T-helper 1 cell treated with Interleukin-12 subunit alpha and Interleukin-12 subunit beta and Interleukin-4 antibody, amounts not matched to agents 30 μg/mL and 1 μg/mL, for 36 hours (primary cell): ENCODE measurements at regions not wholly inside any gene's neighbourhood (a gene's known extent, or its start where the extent isn't known, plus 50 kb on each side); places are given as distances from the start of the nearest gene placed in this dataset.
"Not testable (repeated sequence)": the region's sequence is repeated elsewhere in the genome, so short reads cannot be mapped to it uniquely, and the experiment has no call there.

Experiments
- H3K27ac Mint-ChIP-seq: one replicate; pipeline ENCODE4 v1.8.0; 2021; ENCODE audit warnings: mild to moderate bottlenecking, mixed read lengths
- H3K27me3 Mint-ChIP-seq: one replicate; pipeline ENCODE4 v1.8.0; 2021; ENCODE audit warnings: low read depth, mixed read lengths
- H3K36me3 Mint-ChIP-seq: one replicate; pipeline ENCODE4 v1.8.0; 2021; ENCODE audit warnings: low read depth, mixed read lengths
- H3K4me1 Mint-ChIP-seq: one replicate; pipeline ENCODE4 v1.8.0; 2021; ENCODE audit warnings: low read depth, mixed read lengths
- H3K4me3 Mint-ChIP-seq: one replicate; pipeline ENCODE4 v1.8.0; 2021; ENCODE audit warnings: mild to moderate bottlenecking, moderate library complexity, mixed read lengths
- H3K9me3 Mint-ChIP-seq: one replicate; pipeline ENCODE4 v1.8.0; 2021; ENCODE audit warnings: mixed read lengths

GRCh38 chr1:232334811-232335210 is 295.1 kb downstream of the SIPA1L2 start:
- H3K36me3 Mint-ChIP-seq = no peaks in the 10 kb centered on the region
- peaks cover 10% of the 10 kb centered on the region for H3K4me1 Mint-ChIP-seq
- peaks cover 10% of the 10 kb centered on the region for H3K27me3 Mint-ChIP-seq
- H3K27ac Mint-ChIP-seq = no peak overlapping the region
- H3K9me3 Mint-ChIP-seq = peaks cover 6% of the 10 kb centered on the region
- H3K4me3 Mint-ChIP-seq = no peak overlapping the region

GRCh38 chr1:232334246-232334645 is 295.7 kb downstream of the SIPA1L2 start:
- Mint-ChIP-seq H3K27me3 (peaks cover 10% of the 10 kb centered on the region), H3K36me3 (no peaks in the 10 kb centered on the region), H3K4me3 (no peak overlapping the region), H3K4me1 (peaks cover 10% of the 10 kb centered on the region), H3K9me3 (peaks cover 6% of the 10 kb centered on the region), H3K27ac (no peak overlapping the region)

- Mint-ChIP-seq H3K27ac (no peak overlapping the region), H3K36me3 (no peaks in the 10 kb centered on the region), H3K27me3 (peaks cover 10% of the 10 kb centered on the region), H3K4me1 (peaks cover 10% of the 10 kb centered on the region), H3K9me3 (peaks cover 6% of the 10 kb centered on the region), H3K4me3 (no peak overlapping the region)
Observed at GRCh38 chr1:232333419-232333767, 296.5 kb downstream of the SIPA1L2 start.

DNA sequence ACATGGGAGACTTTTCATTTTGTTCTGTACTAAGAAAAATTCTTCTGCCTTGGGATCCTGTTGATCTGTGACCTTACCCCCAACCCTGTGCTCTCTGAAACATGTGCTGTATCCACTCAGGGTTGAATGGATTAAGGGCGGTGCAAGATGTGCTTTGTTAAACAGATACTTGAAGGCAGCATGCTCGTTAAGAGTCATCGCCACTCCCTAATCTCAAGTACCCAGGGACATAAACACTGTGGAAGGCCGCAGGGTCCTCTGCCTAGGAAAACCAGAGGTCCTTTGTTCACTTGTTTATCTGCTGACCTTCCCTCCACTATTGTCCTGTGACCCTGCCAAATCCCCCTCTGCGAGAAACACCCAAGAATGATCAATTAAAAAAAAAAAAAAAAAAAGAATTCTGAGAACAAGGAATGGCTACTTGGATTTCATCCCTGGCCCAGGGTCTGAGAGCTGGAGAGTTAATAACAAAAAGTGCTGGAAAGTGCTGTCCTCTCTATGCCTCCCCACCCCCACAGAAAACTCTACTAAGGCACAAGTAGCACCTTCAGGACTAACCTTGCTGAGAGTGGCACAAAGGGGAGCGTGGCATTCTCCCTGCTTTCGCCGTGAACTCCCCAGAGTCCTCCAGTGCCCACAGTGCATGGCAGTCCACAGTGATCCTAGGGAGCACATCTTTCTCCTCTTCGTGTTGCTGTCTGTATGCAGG is 297.1 kb downstream of the SIPA1L2 start:
- H3K9me3 Mint-ChIP-seq, H3K27ac Mint-ChIP-seq, H3K4me3 Mint-ChIP-seq, H3K36me3 Mint-ChIP-seq: not testable (repeated sequence)
- H3K27me3 Mint-ChIP-seq = peaks cover 10% of the 10 kb centered on the region
- H3K4me1 Mint-ChIP-seq = peaks cover 10% of the 10 kb centered on the region

- Mint-ChIP-seq H3K4me1 (no peaks in the 10 kb centered on the region), H3K9me3 (peaks cover 3% of the 10 kb centered on the region), H3K27me3 (no peaks in the 10 kb centered on the region), H3K4me3 (no peak overlapping the region), H3K36me3 (no peaks in the 10 kb centered on the region), H3K27ac (no peak overlapping the region)
Observed at GRCh38 chr1:232329103-232329813, 300.7 kb downstream of the SIPA1L2 start.

DNA sequence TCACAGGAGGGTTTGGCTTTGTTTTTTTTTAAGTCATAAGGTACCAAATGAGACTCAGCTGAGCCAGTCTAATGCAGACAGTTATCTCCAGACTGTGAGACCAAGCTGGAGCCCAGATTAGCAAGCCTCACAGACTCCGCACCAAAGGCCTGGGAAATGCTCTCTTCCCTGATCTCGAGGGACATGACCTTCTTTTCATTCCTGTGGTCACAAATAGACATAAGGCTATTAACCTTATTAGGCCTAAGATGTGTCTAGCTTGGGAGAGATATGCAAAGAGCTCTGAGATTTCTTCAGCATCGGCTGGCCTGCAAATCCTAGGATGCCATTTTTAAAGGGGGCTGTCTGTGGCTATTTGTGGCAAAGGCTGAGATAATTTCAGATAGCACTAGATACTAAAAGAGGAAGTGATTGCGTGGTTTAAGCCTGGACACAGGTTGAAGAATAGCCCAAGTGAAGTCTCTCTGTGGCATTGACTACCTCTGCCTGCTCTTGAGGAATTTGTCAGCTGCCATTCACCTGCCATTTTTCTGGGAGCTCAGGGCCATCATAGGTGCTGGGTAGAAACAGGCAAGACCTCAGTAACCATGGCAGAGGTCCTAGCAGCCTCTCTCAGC is 301.3 kb downstream of the SIPA1L2 start:
- Mint-ChIP-seq H3K27me3 (no peaks in the 10 kb centered on the region), H3K4me1 (no peaks in the 10 kb centered on the region), H3K36me3 (no peaks in the 10 kb centered on the region), H3K9me3 (peaks cover 3% of the 10 kb centered on the region), H3K27ac (no peak overlapping the region), H3K4me3 (no peak overlapping the region)

- peaks cover 3% of the 10 kb centered on the region for H3K9me3 Mint-ChIP-seq
- H3K27ac Mint-ChIP-seq = no peak overlapping the region
- no peaks in the 10 kb centered on the region for H3K4me1 Mint-ChIP-seq
- no peaks in the 10 kb centered on the region for H3K36me3 Mint-ChIP-seq
- H3K27me3 Mint-ChIP-seq = no peaks in the 10 kb centered on the region
- H3K4me3 Mint-ChIP-seq = no peak overlapping the region
Observed at GRCh38 chr1:232327899-232328298, 302.0 kb downstream of the SIPA1L2 start.

GRCh38 chr1:232327269-232327668 is 302.7 kb downstream of the SIPA1L2 start:
- Mint-ChIP-seq H3K27ac (no peak overlapping the region), H3K4me1 (no peaks in the 10 kb centered on the region), H3K36me3 (no peaks in the 10 kb centered on the region), H3K27me3 (no peaks in the 10 kb centered on the region), H3K4me3 (no peak overlapping the region), H3K9me3 (peaks cover 3% of the 10 kb centered on the region)

- Mint-ChIP-seq H3K4me3 (no peak overlapping the region), H3K27me3 (peaks cover 3% of the 10 kb centered on the region), H3K36me3 (no peaks in the 10 kb centered on the region), H3K4me1 (no peaks in the 10 kb centered on the region), H3K9me3 (no peaks in the 10 kb centered on the region), H3K27ac (no peak overlapping the region)
Observed at GRCh38 chr1:232322162-232322734, 307.7 kb downstream of the SIPA1L2 start.

DNA sequence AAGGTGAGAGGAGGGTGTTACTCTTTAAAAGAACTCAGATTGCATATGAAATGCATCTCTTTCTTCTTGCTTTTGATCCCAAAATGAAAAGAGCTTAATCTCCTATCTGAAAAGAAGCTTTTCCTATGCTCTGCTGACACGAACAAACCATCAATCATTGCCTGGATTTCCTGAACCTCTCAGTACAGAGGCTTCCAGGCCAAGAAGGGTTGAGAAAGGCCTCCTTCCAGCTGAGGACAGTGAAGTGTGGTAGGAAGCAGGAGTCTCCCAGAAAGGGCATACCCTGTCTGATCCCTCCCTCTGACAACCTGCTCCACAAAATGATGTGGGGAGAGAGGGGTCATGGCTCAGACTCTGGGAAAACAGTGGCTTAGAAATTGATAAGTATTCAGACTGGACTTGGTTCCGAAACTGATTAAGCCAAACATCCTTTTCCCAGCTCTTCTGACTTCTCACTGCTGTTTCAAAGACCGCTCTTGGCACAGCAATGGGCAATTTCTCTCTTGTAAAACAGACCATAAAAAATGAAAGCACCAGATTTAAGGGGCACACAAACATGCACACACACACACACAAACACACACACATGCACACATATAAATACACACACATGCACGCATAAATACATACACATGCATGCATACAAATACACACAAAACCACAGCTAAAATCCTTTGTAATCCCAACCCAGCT is 310.3 kb downstream of the SIPA1L2 start:
- Mint-ChIP-seq H3K27me3 (peaks cover 3% of the 10 kb centered on the region), H3K36me3 (no peaks in the 10 kb centered on the region), H3K9me3 (no peaks in the 10 kb centered on the region), H3K4me1 (no peaks in the 10 kb centered on the region), H3K4me3 (no peak overlapping the region), H3K27ac (no peak overlapping the region)

DNA sequence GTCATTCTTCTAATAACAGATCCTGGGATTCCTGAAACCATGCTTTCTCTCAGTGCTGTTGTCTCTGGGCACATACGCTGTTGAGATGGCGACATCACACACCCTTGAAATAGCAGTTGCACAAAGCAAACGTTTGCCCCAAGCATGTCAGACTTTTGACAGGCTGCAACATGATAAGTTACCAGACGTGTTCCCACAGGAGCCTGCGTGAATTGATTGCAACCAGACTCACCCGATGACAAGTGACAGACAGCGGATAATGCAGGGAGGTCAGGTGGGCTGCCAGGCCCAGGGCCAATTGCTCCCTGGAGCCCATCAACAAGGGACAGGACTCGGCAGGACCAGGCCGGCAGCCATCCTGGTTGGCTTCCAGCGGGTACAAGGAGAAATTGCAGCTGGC is 310.9 kb downstream of the SIPA1L2 start:
- Mint-ChIP-seq H3K36me3 (no peaks in the 10 kb centered on the region), H3K27ac (no peak overlapping the region), H3K4me1 (no peaks in the 10 kb centered on the region), H3K9me3 (no peaks in the 10 kb centered on the region), H3K4me3 (no peak overlapping the region), H3K27me3 (peaks cover 3% of the 10 kb centered on the region)

DNA sequence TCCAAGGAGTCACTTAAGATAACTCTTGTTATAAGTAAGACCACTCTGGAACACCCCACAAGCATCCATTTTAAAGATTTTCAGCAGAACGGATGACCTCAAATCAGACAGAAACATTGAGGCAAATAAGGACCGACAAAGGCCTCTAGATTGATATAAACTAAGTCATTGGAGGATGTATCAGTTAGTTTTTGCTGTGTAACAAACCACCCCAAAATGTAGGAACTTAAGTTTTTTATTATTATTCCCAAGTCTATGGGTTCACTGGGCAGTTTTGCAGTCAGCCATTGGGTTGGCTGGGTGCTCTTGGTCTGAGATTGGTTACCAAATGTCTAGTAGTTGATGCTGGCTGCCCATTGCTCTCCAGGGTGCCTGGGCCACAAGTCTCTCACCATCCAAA is 311.8 kb downstream of the SIPA1L2 start:
- H3K27me3 Mint-ChIP-seq = peaks cover 3% of the 10 kb centered on the region
- H3K36me3 Mint-ChIP-seq = no peaks in the 10 kb centered on the region
- no peak overlapping the region for H3K27ac Mint-ChIP-seq
- H3K4me1 Mint-ChIP-seq = no peaks in the 10 kb centered on the region
- H3K9me3 Mint-ChIP-seq = peaks cover 3% of the 10 kb centered on the region
- H3K4me3 Mint-ChIP-seq = no peak overlapping the region

- Mint-ChIP-seq H3K27me3 (peaks cover 5% of the 10 kb centered on the region), H3K27ac (no peak overlapping the region), H3K4me1 (no peaks in the 10 kb centered on the region), H3K4me3 (no peak overlapping the region), H3K9me3 (peaks cover 11% of the 10 kb centered on the region), H3K36me3 (no peaks in the 10 kb centered on the region)
Observed at GRCh38 chr1:232317350-232317749, 312.6 kb downstream of the SIPA1L2 start.

DNA sequence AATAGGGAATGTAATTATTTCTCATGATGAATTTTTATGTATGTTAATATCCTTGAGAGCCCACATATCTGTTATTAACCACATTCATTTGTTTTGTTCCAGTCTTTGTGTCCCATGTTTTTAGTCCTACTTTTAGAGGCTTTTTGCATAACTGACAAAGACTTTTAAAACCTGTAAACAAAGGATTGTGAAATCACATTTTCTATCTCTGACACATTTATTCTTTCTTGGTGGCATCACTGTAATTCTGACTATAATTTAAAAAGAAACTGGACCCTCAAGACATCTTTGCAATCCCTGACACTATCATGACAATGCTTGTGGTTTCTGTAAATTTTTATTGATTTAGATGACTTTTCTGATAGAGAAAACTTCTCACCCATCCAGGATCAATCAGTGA is 313.1 kb downstream of the SIPA1L2 start:
- H3K27me3 Mint-ChIP-seq = peaks cover 9% of the 10 kb centered on the region
- H3K27ac Mint-ChIP-seq = no peak overlapping the region
- H3K4me3 Mint-ChIP-seq = no peak overlapping the region
- H3K9me3 Mint-ChIP-seq = peaks cover 11% of the 10 kb centered on the region
- H3K36me3 Mint-ChIP-seq = no peaks in the 10 kb centered on the region
- H3K4me1 Mint-ChIP-seq = no peaks in the 10 kb centered on the region
